Liver (tissue), 3 donors: ENCODE measurements at regions not wholly inside any gene's neighbourhood (a gene's known extent, or its start where the extent isn't known, plus 50 kb on each side); places are given as distances from the start of the nearest gene placed in this dataset.

Experiments used
- EGR1 ChIP-seq, 2 donors: IDR thresholded peaks; 2 replicates each; pipeline ENCODE4 v1.6.1; 2016 to 2018; ENCODE audit warnings: antibody characterized with exemption in 2 of 2, low read depth in 2 of 2
- GABPA ChIP-seq, 2 donors: IDR thresholded peaks in 1 of 2; conservative IDR thresholded peaks in 1 of 2; 2 replicates each; pipeline ENCODE4 v1.6.1; 2016; ENCODE audit warnings: antibody characterized with exemption in 2 of 2, mild to moderate bottlenecking in 1 of 2, moderate library complexity in 1 of 2
- JUND ChIP-seq, 2 donors: IDR thresholded peaks; 2 replicates each; pipeline ENCODE4 v1.6.1; 2016; ENCODE audit warnings: antibody characterized with exemption in 2 of 2
- RAD21 ChIP-seq, 2 donors: IDR thresholded peaks; 2 replicates each; pipeline ENCODE4 v1.6.1; 2016; ENCODE audit warnings: antibody characterized with exemption in 2 of 2, mild to moderate bottlenecking in 2 of 2
- REST ChIP-seq: IDR thresholded peaks from 2 replicates; pipeline ENCODE4 v1.6.1; 2016; ENCODE audit warnings: antibody characterized with exemption, mild to moderate bottlenecking
- RXRA ChIP-seq, 2 donors: IDR thresholded peaks; 2 replicates each; pipeline ENCODE4 v1.6.1; 2017 to 2018; ENCODE audit warnings: antibody characterized with exemption in 2 of 2, mild to moderate bottlenecking in 1 of 2
- SP1 ChIP-seq: IDR thresholded peaks from 2 replicates; pipeline ENCODE4 v1.6.1; 2018; ENCODE audit warnings: antibody characterized with exemption, mild to moderate bottlenecking
- TAF1 ChIP-seq: conservative IDR thresholded peaks from 2 replicates; pipeline ENCODE4 v1.6.1; 2016; ENCODE audit warnings: antibody characterized with exemption, mild to moderate bottlenecking
- YY1 ChIP-seq: IDR thresholded peaks from 2 replicates; pipeline ENCODE4 v1.6.1; 2016; ENCODE audit warnings: antibody characterized with exemption, mild to moderate bottlenecking
- ZBTB33 ChIP-seq: IDR thresholded peaks from 2 replicates; pipeline ENCODE4 v1.6.1; 2016; ENCODE audit warnings: antibody characterized with exemption
- TF ChIP-seq, protein P1 (sequence below): fragments of 150-350 bp; IDR thresholded peaks from 2 replicates; pipeline ENCODE4 v1.5.1; 2017; ENCODE audit warnings: improper control_type of control experiment, low read depth, low read length; ENCODE audit not compliant: missing input control
- TF ChIP-seq, protein P2 (sequence below): IDR thresholded peaks from 2 replicates; pipeline ENCODE4 v1.6.1; 2016; ENCODE audit warnings: antibody characterized with exemption
- TF ChIP-seq, protein P3 (sequence below): IDR thresholded peaks from 2 replicates; pipeline ENCODE4 v1.6.1; 2016; ENCODE audit warnings: antibody characterized with exemption
- donor health status: healthy.
- donor health status: healthy.

- TF ChIP-seq, protein P1, sequence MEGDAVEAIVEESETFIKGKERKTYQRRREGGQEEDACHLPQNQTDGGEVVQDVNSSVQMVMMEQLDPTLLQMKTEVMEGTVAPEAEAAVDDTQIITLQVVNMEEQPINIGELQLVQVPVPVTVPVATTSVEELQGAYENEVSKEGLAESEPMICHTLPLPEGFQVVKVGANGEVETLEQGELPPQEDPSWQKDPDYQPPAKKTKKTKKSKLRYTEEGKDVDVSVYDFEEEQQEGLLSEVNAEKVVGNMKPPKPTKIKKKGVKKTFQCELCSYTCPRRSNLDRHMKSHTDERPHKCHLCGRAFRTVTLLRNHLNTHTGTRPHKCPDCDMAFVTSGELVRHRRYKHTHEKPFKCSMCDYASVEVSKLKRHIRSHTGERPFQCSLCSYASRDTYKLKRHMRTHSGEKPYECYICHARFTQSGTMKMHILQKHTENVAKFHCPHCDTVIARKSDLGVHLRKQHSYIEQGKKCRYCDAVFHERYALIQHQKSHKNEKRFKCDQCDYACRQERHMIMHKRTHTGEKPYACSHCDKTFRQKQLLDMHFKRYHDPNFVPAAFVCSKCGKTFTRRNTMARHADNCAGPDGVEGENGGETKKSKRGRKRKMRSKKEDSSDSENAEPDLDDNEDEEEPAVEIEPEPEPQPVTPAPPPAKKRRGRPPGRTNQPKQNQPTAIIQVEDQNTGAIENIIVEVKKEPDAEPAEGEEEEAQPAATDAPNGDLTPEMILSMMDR = no peak
- no peak for TF ChIP-seq JUND (IDR thresholded peaks at IDR 0.05)
- TF ChIP-seq ZBTB33 = no peak
- TF ChIP-seq, protein P2, sequence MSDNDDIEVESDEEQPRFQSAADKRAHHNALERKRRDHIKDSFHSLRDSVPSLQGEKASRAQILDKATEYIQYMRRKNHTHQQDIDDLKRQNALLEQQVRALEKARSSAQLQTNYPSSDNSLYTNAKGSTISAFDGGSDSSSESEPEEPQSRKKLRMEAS = no peak
- TF ChIP-seq GABPA (IDR thresholded peaks at IDR 0.05 in 1 of 2, conservative IDR thresholded peaks at IDR 0.05 in 1 of 2) = no peak
- no peak for TF ChIP-seq RAD21 (IDR thresholded peaks at IDR 0.05)
- no peak for TF ChIP-seq EGR1 (IDR thresholded peaks at IDR 0.05; ENCODE audit: low read depth in 2 of 2)
- TF ChIP-seq REST = no peak
- no peak for TF ChIP-seq TAF1
- no peak for TF ChIP-seq SP1
- TF ChIP-seq, protein P3, sequence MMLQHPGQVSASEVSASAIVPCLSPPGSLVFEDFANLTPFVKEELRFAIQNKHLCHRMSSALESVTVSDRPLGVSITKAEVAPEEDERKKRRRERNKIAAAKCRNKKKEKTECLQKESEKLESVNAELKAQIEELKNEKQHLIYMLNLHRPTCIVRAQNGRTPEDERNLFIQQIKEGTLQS = no peak
- no peak for TF ChIP-seq YY1
- TF ChIP-seq RXRA (IDR thresholded peaks at IDR 0.05) = no peak
Observed at GRCh38 chr5:74079971-74080556, 454.1 kb downstream of the ARHGEF28 start.
